ENCODE measurements at regions not wholly inside any gene's neighbourhood (a gene's known extent, or its start where the extent isn't known, plus 50 kb on each side); places are given as distances from the start of the nearest gene placed in this dataset.

DNA sequence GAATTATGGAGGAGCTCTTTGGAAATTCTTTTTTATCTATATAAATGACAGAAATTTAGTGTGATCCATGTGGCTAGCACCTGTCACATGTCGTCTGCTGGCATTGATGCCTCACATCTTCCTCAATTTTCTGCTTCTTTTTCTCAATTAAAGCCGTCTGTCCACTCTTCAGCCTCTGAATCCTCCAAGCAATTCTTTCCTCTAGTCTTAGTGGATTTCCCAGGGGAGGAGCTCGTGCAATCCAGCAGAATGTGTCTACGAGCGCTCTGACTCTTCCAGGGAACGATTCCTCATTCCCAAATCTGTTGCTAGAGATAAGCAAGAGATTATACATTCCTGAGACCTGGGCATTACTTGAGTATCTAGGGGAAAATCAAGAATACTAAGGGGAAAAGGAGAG is 176.6 kb downstream of the EMP1 start:
- WGBS (ENCODE audit: missing lambda C conversion rate), result 64% methylated on average over 6 of the region's 6 CpGs
- Histone ChIP-seq H3K9me3 (peaks cover 11% of the 10 kb centered on the region), H3K27ac (no peak overlapping the region), H3K4me2 (no peak overlapping the region), H3K4me1 (peaks cover 24% of the 10 kb centered on the region), H3K4me3 (no peak overlapping the region)
- CTCF ChIA-PET, result interaction anchor here (0.8 to 3.2 kb wide), 2 partner anchors 11 to 13 kb away, joined by 3 to 16 read pairs; no protein-coding TSS in a partner anchor
- POLR2A ChIA-PET, result no interaction called here
- FAIRE-seq (no peak), ATAC-seq (no peak), DNase-seq (ENCODE audit: low read depth in 1 of 2, low spot score in 1 of 2) (no peak)
- TF ChIP-seq ZNF302 (CRISPR knock-in tag; IDR thresholded peaks at IDR 0.05) (no peak), GATA3 (IDR thresholded peaks at IDR 0.05; ENCODE audit: borderline replicate concordance) (no peak), KDM1A (IDR thresholded peaks at IDR 0.05; ENCODE audit: low read depth) (no peak), HEYL (CRISPR knock-in tag; IDR thresholded peaks at IDR 0.05) (no peak), HOXB13 (CRISPR knock-in tag; IDR thresholded peaks at IDR 0.05; ENCODE audit: low read depth) (no peak), EP300 (IDR thresholded peaks at IDR 0.05) (no peak), SREBF2 (IDR thresholded peaks at IDR 0.05) (no peak), RFX5 (IDR thresholded peaks at IDR 0.05) (no peak), POLR2A (IDR thresholded peaks at IDR 0.05; ENCODE audit: low read length) (no peak), RAD21 (conservative IDR thresholded peaks at IDR 0.05 in 1 of 2, IDR thresholded peaks at IDR 0.05 in 1 of 2) (no peak), FOSB (CRISPR knock-in tag; IDR thresholded peaks at IDR 0.05) (no peak)
- TF ChIP-seq, protein P1, sequence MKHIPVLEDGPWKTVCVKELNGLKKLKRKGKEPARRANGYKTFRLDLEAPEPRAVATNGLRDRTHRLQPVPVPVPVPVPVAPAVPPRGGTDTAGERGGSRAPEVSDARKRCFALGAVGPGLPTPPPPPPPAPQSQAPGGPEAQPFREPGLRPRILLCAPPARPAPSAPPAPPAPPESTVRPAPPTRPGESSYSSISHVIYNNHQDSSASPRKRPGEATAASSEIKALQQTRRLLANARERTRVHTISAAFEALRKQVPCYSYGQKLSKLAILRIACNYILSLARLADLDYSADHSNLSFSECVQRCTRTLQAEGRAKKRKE (CRISPR knock-in tag; IDR thresholded peaks at IDR 0.05; ENCODE audit: low read depth), result no peak
- TF ChIP-seq, protein P2, sequence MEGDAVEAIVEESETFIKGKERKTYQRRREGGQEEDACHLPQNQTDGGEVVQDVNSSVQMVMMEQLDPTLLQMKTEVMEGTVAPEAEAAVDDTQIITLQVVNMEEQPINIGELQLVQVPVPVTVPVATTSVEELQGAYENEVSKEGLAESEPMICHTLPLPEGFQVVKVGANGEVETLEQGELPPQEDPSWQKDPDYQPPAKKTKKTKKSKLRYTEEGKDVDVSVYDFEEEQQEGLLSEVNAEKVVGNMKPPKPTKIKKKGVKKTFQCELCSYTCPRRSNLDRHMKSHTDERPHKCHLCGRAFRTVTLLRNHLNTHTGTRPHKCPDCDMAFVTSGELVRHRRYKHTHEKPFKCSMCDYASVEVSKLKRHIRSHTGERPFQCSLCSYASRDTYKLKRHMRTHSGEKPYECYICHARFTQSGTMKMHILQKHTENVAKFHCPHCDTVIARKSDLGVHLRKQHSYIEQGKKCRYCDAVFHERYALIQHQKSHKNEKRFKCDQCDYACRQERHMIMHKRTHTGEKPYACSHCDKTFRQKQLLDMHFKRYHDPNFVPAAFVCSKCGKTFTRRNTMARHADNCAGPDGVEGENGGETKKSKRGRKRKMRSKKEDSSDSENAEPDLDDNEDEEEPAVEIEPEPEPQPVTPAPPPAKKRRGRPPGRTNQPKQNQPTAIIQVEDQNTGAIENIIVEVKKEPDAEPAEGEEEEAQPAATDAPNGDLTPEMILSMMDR (IDR thresholded peaks at IDR 0.05), result no peak

DNA sequence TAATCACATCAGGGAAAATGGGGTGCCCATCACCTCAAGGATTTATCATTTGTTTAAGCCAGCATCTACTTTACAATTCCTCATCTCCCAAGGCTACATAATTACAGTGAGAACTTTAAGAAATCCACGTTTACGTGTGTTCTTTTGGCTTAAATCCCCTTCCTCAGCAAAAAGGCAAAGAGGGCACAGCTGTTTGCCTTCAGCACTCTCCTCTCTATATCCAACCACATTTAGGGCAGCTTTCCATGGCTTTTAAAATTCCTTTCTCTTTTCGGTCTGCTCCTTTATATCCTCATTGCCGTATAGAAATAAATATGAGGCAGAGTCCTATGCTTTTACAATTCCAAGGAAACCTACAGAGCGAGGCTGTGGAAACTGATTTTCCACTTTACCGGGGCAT is 175.9 kb downstream of the EMP1 start:
- ChIA-PET CTCF (interaction anchor here (0.6 to 3.2 kb wide), 5 partner anchors 10 to 610 kb away, joined by 3 to 16 read pairs (median 3); no protein-coding TSS in a partner anchor), POLR2A (no interaction called here)
- Histone ChIP-seq H3K4me2 (no peak overlapping the region), H3K4me1 (peaks cover 22% of the 10 kb centered on the region), H3K27ac (no peak overlapping the region), H3K9me3 (peaks cover 4% of the 10 kb centered on the region; the same call in 2 of the 3 replicates), H3K4me3 (no peak overlapping the region)
- TF ChIP-seq CHD4 (IDR thresholded peaks at IDR 0.05; ENCODE audit: borderline replicate concordance) (no peak), HOXA7 (CRISPR knock-in tag; IDR thresholded peaks at IDR 0.05) (no peak), RFX5 (IDR thresholded peaks at IDR 0.05) (no peak)
- ATAC-seq (no peak), FAIRE-seq (no peak), DNase-seq (ENCODE audit: low read depth in 1 of 2, low spot score in 1 of 2) (no peak)
- 74% methylated on average over 6 of the region's 6 CpGs for WGBS (ENCODE audit: missing lambda C conversion rate)

DNA sequence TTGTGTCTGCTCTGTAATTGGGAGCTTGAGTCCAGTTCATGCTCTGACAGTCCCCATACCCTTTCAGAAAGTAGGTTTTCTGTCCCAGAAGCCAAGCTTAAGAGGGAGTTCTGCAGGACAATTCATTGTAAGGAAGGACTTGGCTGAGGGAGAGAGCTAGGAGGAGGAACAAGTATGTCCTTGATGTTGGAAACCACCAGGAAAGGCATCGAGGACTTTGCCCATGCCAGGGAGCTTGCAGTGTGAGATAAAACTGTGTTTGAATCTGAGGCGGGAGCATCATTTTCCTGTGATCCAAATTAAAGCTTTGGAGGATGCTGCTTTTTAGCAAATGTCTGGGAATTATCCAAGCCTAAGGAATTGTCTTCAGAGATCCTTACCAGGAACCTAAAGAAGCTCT is 175.3 kb downstream of the EMP1 start:
- no peaks in the 10 kb centered on the region for H3K9me3 ChIP-seq
- no peak for FAIRE-seq
- H3K4me1 ChIP-seq, result peaks cover 16% of the 10 kb centered on the region
- DNase-seq (ENCODE audit: low read depth in 1 of 2, low spot score in 1 of 2), result no peak
- ChIA-PET CTCF (interaction anchor here (0.6 to 3.2 kb wide), 6 partner anchors 9 to 610 kb away, joined by 3 to 16 read pairs (median 3); no protein-coding TSS in a partner anchor), POLR2A (interaction anchor here (0.6 kb wide), 1 partner anchor 66 kb away, joined by 3 read pairs; no protein-coding TSS in a partner anchor)
- WGBS (ENCODE audit: missing lambda C conversion rate), result 52% methylated on average over 2 of the region's 2 CpGs
- H3K27ac ChIP-seq, result no peak overlapping the region
- TF ChIP-seq HOXB13 (CRISPR knock-in tag; IDR thresholded peaks at IDR 0.05; ENCODE audit: low read depth) (no peak), HOXB5 (CRISPR knock-in tag; IDR thresholded peaks at IDR 0.05) (no peak), RNF2 (IDR thresholded peaks at IDR 0.05; ENCODE audit: borderline replicate concordance, low read depth) (no peak)
- no peak for ATAC-seq
- no peak overlapping the region for H3K4me3 ChIP-seq
- no peak overlapping the region for H3K4me2 ChIP-seq

DNA sequence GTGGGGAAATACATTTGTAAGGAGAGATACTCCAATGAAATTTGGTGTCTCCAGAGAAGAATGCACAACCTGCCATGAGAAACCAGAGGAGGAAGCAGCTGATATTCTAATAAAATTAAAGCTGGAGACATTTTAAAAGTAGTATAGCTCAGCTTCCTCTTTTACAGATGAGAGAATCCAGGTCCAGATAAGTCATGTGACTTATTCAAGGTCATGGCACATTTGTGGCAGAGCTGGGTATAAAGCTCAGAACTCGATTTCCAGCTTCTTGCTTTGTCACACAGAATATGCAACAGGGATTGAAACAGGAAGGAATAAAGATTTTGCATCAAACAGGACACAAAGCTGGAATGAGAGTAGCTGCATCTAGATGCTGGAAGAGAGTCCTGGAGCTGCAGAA is 174.8 kb downstream of the EMP1 start:
- FAIRE-seq (no peak), DNase-seq (ENCODE audit: low read depth in 1 of 2, low spot score in 1 of 2) (no peak), ATAC-seq (no peak)
- Histone ChIP-seq H3K4me2 (no peak overlapping the region), H3K27ac (no peak overlapping the region), H3K4me3 (no peak overlapping the region), H3K4me1 (peaks cover 12% of the 10 kb centered on the region), H3K9me3 (no peaks in the 10 kb centered on the region)
- no peak for TF ChIP-seq RAD21 (conservative IDR thresholded peaks at IDR 0.05 in 1 of 2, IDR thresholded peaks at IDR 0.05 in 1 of 2)
- no peak for TF ChIP-seq MAZ (IDR thresholded peaks at IDR 0.05; ENCODE audit: borderline replicate concordance, low read depth, low read length)
- TF ChIP-seq, protein P3, sequence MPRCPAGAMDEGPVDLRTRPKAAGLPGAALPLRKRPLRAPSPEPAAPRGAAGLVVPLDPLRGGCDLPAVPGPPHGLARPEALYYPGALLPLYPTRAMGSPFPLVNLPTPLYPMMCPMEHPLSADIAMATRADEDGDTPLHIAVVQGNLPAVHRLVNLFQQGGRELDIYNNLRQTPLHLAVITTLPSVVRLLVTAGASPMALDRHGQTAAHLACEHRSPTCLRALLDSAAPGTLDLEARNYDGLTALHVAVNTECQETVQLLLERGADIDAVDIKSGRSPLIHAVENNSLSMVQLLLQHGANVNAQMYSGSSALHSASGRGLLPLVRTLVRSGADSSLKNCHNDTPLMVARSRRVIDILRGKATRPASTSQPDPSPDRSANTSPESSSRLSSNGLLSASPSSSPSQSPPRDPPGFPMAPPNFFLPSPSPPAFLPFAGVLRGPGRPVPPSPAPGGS (IDR thresholded peaks at IDR 0.05), result no peak
- TF ChIP-seq, protein P2 (IDR thresholded peaks at IDR 0.05), result no peak
- TF ChIP-seq, protein P4, sequence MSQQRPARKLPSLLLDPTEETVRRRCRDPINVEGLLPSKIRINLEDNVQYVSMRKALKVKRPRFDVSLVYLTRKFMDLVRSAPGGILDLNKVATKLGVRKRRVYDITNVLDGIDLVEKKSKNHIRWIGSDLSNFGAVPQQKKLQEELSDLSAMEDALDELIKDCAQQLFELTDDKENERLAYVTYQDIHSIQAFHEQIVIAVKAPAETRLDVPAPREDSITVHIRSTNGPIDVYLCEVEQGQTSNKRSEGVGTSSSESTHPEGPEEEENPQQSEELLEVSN (IDR thresholded peaks at IDR 0.05; ENCODE audit: borderline replicate concordance, low read depth), result no peak
- TF ChIP-seq CBX2 (IDR thresholded peaks at IDR 0.05; ENCODE audit: borderline replicate concordance, low read depth), result no peak
- TF ChIP-seq, protein P5, sequence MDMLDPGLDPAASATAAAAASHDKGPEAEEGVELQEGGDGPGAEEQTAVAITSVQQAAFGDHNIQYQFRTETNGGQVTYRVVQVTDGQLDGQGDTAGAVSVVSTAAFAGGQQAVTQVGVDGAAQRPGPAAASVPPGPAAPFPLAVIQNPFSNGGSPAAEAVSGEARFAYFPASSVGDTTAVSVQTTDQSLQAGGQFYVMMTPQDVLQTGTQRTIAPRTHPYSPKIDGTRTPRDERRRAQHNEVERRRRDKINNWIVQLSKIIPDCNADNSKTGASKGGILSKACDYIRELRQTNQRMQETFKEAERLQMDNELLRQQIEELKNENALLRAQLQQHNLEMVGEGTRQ (IDR thresholded peaks at IDR 0.05), result no peak
- ChIA-PET CTCF (interaction anchor here (0.7 to 3.2 kb wide), 5 partner anchors 9 to 611 kb away, joined by 3 to 16 read pairs (median 3); no protein-coding TSS in a partner anchor), POLR2A (interaction anchor here (0.6 kb wide), 1 partner anchor 66 kb away, joined by 3 read pairs; no protein-coding TSS in a partner anchor)
- WGBS (ENCODE audit: missing lambda C conversion rate), result 9% methylated on average over 1 of the region's 1 CpG

Measured in A549 (cell line).